GM12878 (cell line): ENCODE measurements at regions not wholly inside any gene's neighbourhood (a gene's known extent, or its start where the extent isn't known, plus 50 kb on each side); places are given as distances from the start of the nearest gene placed in this dataset.

ENCODE experiments used
- ATF7 ChIP-seq: fragments of 450-650 bp; IDR thresholded peaks from 2 replicates; pipeline ENCODE4 v1.6.1; 2016; ENCODE audit warnings: low read depth, mild to moderate bottlenecking
- CTCF ChIP-seq, 3 experiments: IDR thresholded peaks in 2 of 3; conservative IDR thresholded peaks in 1 of 3; 2 replicates each; pipeline ENCODE4 v1.5.1; 2011; ENCODE audit warnings: low read depth in 3 of 3, low read length in 3 of 3, mild to moderate bottlenecking in 3 of 3, control low read depth in 2 of 3, moderate library complexity in 2 of 3, inconsistent platforms in 1 of 3, mixed read lengths in 1 of 3; ENCODE audit not compliant: control insufficient read depth in 2 of 3, insufficient read depth in 1 of 3; ENCODE audit errors: extremely low read depth in 1 of 3
- EP300 ChIP-seq, 2 experiments: fragments of 150-350 bp in 1 of 2; IDR thresholded peaks; 2 replicates each; pipeline ENCODE4 v1.6.1; 2011 to 2012; ENCODE audit warnings: low read depth in 2 of 2, low read length in 2 of 2, borderline replicate concordance in 1 of 2, improper control_type of control experiment in 1 of 2, inconsistent platforms in 1 of 2; ENCODE audit not compliant: control insufficient read depth in 1 of 2
- EZH2 ChIP-seq: IDR thresholded peaks from 2 replicates; pipeline ENCODE4 v1.6.1; 2012; ENCODE audit warnings: low read depth, mild to moderate bottlenecking, control low read depth, inconsistent platforms, low read length, borderline replicate concordance; ENCODE audit not compliant: control insufficient read depth
- FOS ChIP-seq: IDR thresholded peaks from 3 replicates; pipeline ENCODE4 v1.6.1; 2011; ENCODE audit warnings: borderline replicate concordance; ENCODE audit not compliant: insufficient read length; ENCODE audit errors: extremely low read depth
- POLR2AphosphoS2 ChIP-seq: IDR thresholded peaks from 2 replicates; pipeline ENCODE4 v1.6.1; 2011; ENCODE audit warnings: low read depth, mild to moderate bottlenecking, low read length, improper control_type of control experiment, moderate library complexity
- RAD21 ChIP-seq: IDR thresholded peaks from 2 replicates; pipeline ENCODE4 v1.6.1; 2011; ENCODE audit warnings: mild to moderate bottlenecking, low read depth, low read length, moderate library complexity; ENCODE audit not compliant: insufficient read depth
- SP1 ChIP-seq: IDR thresholded peaks from one replicate; pipeline ENCODE4 v1.6.1; 2011; ENCODE audit warnings: low read depth, low read length
- SRF ChIP-seq, 2 experiments: IDR thresholded peaks; 2 replicates each; pipeline ENCODE4 v1.6.1; 2011; ENCODE audit warnings: low read depth in 2 of 2, low read length in 2 of 2, mild to moderate bottlenecking in 1 of 2, moderate library complexity in 1 of 2
- ZBTB40 ChIP-seq: fragments of 450-650 bp; IDR thresholded peaks from 2 replicates; pipeline ENCODE4 v1.6.1; 2016; ENCODE audit warnings: mild to moderate bottlenecking, moderate library complexity, borderline replicate concordance

DNA sequence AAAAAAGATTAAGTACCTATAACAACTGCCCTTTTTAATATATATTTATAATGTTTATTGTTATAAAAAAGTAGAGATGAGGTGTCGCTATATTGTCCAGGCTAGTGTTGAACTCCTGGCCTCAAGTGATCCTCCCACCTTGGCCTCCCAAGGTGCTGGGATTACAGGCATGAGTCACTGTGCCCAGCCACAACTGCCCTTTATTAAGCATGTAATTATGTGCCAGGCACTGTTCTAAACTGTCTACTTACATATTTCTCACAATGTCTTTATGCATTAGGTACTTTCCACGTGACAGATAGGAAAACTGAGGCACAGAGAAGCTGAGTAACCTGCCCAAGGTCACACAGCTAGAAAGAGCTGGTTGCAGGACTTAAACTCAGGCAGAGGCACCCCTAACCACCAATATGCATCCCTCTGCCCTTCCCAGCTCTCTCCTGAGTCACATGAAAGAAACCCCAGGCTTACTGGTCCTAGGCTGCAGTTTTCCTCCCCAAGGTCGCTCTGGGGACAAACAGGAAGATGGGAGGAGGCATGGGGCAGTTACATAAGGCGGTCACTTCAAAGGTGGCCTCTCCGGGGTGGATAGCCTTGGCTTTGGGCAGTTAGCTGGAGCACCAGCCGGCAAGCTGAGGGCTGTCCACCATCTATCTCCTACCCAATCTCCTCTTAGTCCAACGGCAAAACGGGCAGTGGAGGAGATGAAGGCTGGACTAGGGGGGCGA lies 54.6 kb upstream of the TBX3 start:
- no peak for TF ChIP-seq EP300 (IDR thresholded peaks at IDR 0.05; ENCODE audit: borderline replicate concordance in 1 of 2, control insufficient read depth in 1 of 2, low read depth in 2 of 2, low read length in 2 of 2)
- TF ChIP-seq FOS: no peak
- TF ChIP-seq POLR2AphosphoS2: no peak
- TF ChIP-seq RAD21: no peak
- no peak for TF ChIP-seq EZH2
- TF ChIP-seq ATF7: no peak
- no peak for TF ChIP-seq ZBTB40
- no peak for TF ChIP-seq CTCF (IDR thresholded peaks at IDR 0.05 in 2 of 3, conservative IDR thresholded peaks at IDR 0.05 in 1 of 3; ENCODE audit: control insufficient read depth in 2 of 3, extremely low read depth in 1 of 3, insufficient read depth in 1 of 3, low read depth in 3 of 3, low read length in 3 of 3)
- TF ChIP-seq SP1: no peak
- no peak for TF ChIP-seq SRF (IDR thresholded peaks at IDR 0.05; ENCODE audit: low read depth in 2 of 2, low read length in 2 of 2)
